AG09309 (cell line): ENCODE measurements at regions not wholly inside any gene's neighbourhood (a gene's known extent, or its start where the extent isn't known, plus 50 kb on each side); places are given as distances from the start of the nearest gene placed in this dataset.

ENCODE experiments used
- DNase-seq: peaks from one replicate; pipeline ENCODE4 v3.0.0-alpha.2; 2010; ENCODE audit warnings: low read depth
- H3K4me3 ChIP-seq: 2 replicates; pipeline ENCODE4 v1.5.1; 2011; ENCODE audit warnings: mild to moderate bottlenecking, low read depth, low read length, moderate library complexity; ENCODE audit not compliant: control insufficient read depth
- TF ChIP-seq, protein P1 (sequence below): IDR thresholded peaks from 2 replicates; pipeline ENCODE4 v1.5.1; 2011; ENCODE audit warnings: mild to moderate bottlenecking, low read depth, low read length, inconsistent platforms; ENCODE audit not compliant: insufficient read depth, control insufficient read depth; ENCODE audit errors: missing control alignments

DNA sequence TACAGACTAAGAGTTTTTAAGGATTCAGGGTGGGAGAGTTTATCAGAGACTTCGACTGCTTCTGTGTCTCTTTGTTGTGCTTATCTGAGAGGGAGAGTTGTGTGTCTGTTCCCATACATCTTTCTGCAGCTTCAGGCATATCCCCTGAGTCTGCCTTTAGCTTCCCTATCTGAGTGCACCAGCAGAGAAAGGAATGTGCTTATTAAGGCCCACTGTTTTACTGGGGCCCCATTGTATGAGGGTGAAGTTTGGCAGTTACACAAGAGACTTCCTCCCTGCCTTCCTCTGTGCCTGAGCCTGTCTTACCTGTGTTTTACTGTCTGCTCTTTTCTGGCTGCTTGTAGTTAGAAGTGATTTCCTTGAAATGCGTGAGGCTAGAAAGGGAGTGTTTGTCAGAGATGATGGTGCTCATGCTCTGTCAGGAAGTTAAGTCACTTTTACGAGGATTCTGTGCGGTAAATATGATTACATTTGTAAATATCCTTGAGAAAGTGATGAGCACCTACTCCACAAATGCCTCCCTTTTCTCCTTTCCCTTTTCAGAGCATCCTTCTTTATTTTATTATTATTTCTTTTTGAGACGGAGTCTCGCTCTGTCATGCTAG lies 1228.9 kb upstream of the MIR17HG start:
- no peak for DNase-seq

DNA sequence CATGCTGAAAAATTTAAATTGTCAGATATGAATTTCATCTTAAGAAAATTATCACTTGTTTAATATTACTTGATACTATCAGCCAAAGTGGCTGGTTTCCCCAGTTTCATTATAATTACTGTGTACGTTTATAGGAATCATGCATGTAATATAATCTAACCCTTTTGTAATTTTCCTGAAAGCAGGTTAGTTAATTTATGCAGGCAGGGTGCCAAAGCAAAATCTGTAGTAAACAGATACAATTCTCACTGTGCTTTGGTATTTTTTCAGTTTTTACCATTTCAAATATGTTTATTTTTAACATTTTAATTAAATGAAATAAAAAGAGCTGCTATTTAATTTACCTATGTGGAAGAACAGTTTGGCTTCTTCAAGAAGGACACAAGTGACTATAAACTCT lies 1227.5 kb upstream of the MIR17HG start:
- TF ChIP-seq, protein P1, sequence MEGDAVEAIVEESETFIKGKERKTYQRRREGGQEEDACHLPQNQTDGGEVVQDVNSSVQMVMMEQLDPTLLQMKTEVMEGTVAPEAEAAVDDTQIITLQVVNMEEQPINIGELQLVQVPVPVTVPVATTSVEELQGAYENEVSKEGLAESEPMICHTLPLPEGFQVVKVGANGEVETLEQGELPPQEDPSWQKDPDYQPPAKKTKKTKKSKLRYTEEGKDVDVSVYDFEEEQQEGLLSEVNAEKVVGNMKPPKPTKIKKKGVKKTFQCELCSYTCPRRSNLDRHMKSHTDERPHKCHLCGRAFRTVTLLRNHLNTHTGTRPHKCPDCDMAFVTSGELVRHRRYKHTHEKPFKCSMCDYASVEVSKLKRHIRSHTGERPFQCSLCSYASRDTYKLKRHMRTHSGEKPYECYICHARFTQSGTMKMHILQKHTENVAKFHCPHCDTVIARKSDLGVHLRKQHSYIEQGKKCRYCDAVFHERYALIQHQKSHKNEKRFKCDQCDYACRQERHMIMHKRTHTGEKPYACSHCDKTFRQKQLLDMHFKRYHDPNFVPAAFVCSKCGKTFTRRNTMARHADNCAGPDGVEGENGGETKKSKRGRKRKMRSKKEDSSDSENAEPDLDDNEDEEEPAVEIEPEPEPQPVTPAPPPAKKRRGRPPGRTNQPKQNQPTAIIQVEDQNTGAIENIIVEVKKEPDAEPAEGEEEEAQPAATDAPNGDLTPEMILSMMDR: no peak
- no peak for DNase-seq
- H3K4me3 ChIP-seq: no peak overlapping the region

More for the DNA sequence above, 1228.9 kb upstream of the MIR17HG start:
- H3K4me3 ChIP-seq: no peak overlapping the region
- TF ChIP-seq, protein P1: no peak

- TF ChIP-seq, protein P1: no peak
- no peak overlapping the region for H3K4me3 ChIP-seq
- no peak for DNase-seq
These were observed 1225.7 kb upstream of the MIR17HG start for GRCh38 chr13:90121784-90122183.

GRCh38 chr13:90122531-90122930 lies 1225.0 kb upstream of the MIR17HG start:
- H3K4me3 ChIP-seq: no peak overlapping the region
- TF ChIP-seq, protein P1: no peak
- DNase-seq: no peak

GRCh38 chr13:90135558-90135957 lies 1211.9 kb upstream of the MIR17HG start:
- H3K4me3 ChIP-seq: no peak overlapping the region
- TF ChIP-seq, protein P1: no peak
- no peak for DNase-seq

DNA sequence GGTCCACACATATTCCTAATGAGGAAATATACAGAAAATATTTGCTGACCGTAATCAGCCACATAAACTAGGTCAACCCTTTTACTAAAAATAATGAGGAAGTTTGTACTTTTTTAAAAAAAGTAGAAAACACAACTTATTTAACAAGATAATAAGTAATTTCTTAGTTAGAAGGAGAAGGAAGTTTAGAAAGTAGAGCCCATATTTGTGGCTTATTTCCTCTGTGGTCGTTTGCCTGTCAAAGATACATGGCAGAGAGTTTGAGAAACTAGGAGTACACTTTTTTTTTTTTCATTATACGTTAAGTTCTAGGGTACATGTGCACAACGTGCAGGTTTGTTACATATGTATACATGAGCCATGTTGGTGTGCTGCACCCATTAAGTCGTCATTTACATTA lies 1205.2 kb upstream of the MIR17HG start:
- no peak for DNase-seq
- TF ChIP-seq, protein P1: no peak
- H3K4me3 ChIP-seq: no peak overlapping the region

- no peak overlapping the region for H3K4me3 ChIP-seq
- no peak for DNase-seq
- TF ChIP-seq, protein P1: no peak
These were observed 1193.1 kb upstream of the MIR17HG start for GRCh38 chr13:90154311-90154960.
